Neural progenitor cell (in vitro differentiated cells): ENCODE measurements at regions not wholly inside any gene's neighbourhood (a gene's known extent, or its start where the extent isn't known, plus 50 kb on each side); places are given as distances from the start of the nearest gene placed in this dataset.

Source experiments
- DNase-seq: peaks from one replicate; pipeline ENCODE4 v3.0.0-alpha.2; 2016; ENCODE audit warnings: low spot score
- H2AFZ ChIP-seq: fragments of 200-600 bp; sonication (generic); replicated peaks from 2 replicates; pipeline ENCODE4 v1.6.1; 2016; ENCODE audit warnings: antibody characterized with exemption
- H3F3A ChIP-seq: fragments of 200-600 bp; sonication (generic); 2 replicates; pipeline ENCODE4 v1.6.1; 2016; ENCODE audit warnings: antibody characterized with exemption, low read depth
- H3K27ac ChIP-seq: fragments of 200-600 bp; sonication (generic); 2 replicates; pipeline ENCODE4 v1.5.1; 2016; ENCODE audit warnings: mild to moderate bottlenecking
- H3K27me3 ChIP-seq: fragments of 200-600 bp; sonication (generic); 2 replicates; pipeline ENCODE4 v1.6.1; 2016; ENCODE audit warnings: mild to moderate bottlenecking, moderate library complexity
- H3K36me3 ChIP-seq: fragments of 200-600 bp; sonication (generic); 2 replicates; pipeline ENCODE4 v1.5.1; 2016
- H3K4me1 ChIP-seq: fragments of 200-600 bp; sonication (generic); 2 replicates; pipeline ENCODE4 v1.6.1; 2016; ENCODE audit warnings: mixed run types
- H3K4me2 ChIP-seq: fragments of 200-600 bp; sonication (generic); 2 replicates; pipeline ENCODE4 v1.6.1; 2016
- H3K4me3 ChIP-seq: fragments of 200-600 bp; sonication (generic); 2 replicates; pipeline ENCODE4 v1.5.1; 2016
- H3K79me2 ChIP-seq: fragments of 200-600 bp; sonication (generic); 2 replicates; pipeline ENCODE4 v1.6.1; 2016; ENCODE audit warnings: low read depth
- H3K9ac ChIP-seq: fragments of 200-600 bp; sonication (generic); 2 replicates; pipeline ENCODE4 v1.6.1; 2016
- H3K9me3 ChIP-seq: fragments of 200-600 bp; sonication (generic); 2 replicates; pipeline ENCODE4 v1.5.1; 2016; ENCODE audit warnings: low read depth
- H4K20me1 ChIP-seq: fragments of 200-600 bp; sonication (generic); 2 replicates; pipeline ENCODE4 v1.6.1; 2016; ENCODE audit warnings: low read depth
- H3K27ac Mint-ChIP-seq: 3 replicates; pipeline ENCODE4 v1.8.0; 2021; ENCODE audit warnings: mixed read lengths
- H3K27me3 Mint-ChIP-seq: 2 replicates; pipeline ENCODE4 v1.8.0; 2022; ENCODE audit warnings: low read depth, mild to moderate bottlenecking, inconsistent platforms, moderate library complexity, mixed read lengths; ENCODE audit not compliant: insufficient read depth
- H3K36me3 Mint-ChIP-seq: 3 replicates; pipeline ENCODE4 v1.8.0; 2021; ENCODE audit warnings: mixed read lengths
- H3K4me1 Mint-ChIP-seq: 3 replicates; pipeline ENCODE4 v1.8.0; 2021; ENCODE audit warnings: mixed read lengths
- H3K4me3 Mint-ChIP-seq: 3 replicates; pipeline ENCODE4 v1.8.0; 2021; ENCODE audit warnings: mild to moderate bottlenecking, moderate library complexity, mixed read lengths
- H3K9me3 Mint-ChIP-seq: 3 replicates; pipeline ENCODE4 v1.8.0; 2020; ENCODE audit warnings: mixed read lengths
- EZH2 ChIP-seq: fragments of 200-600 bp; sonication (generic); IDR thresholded peaks from 2 replicates; pipeline ENCODE4 v1.6.1; 2017; ENCODE audit warnings: antibody characterized with exemption, mild to moderate bottlenecking, moderate library complexity
- EZH2phosphoT487 ChIP-seq: fragments of 200-600 bp; sonication (generic); IDR thresholded peaks from 2 replicates; pipeline ENCODE4 v1.6.1; 2017; ENCODE audit warnings: antibody characterized with exemption
- TF ChIP-seq, protein P1 (sequence below): fragments of 200-600 bp; sonication (generic); IDR thresholded peaks from 2 replicates; pipeline ENCODE4 v1.5.1; 2017; ENCODE audit warnings: antibody characterized with exemption, mild to moderate bottlenecking

DNA sequence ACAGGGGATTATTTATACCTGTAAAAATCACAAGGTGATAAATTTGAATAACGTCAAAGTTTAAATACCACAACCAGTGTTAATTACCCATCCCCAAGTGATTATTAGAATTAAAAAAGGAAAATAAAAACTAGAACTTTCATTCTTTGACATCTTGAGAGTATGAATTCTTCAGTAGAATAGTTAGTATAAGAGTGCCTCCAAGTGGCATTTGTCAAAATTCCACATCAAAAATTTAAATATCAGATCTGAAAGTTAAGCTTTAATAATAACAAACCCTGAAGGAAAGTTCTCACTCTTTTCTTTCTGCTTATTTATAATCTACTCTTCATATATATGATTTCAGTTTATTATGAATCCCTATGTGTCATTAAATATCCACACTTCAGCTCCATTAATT, 273.7 kb upstream of the KYNU start:
- H3K27me3 Mint-ChIP-seq: no peaks in the 10 kb centered on the region
- Histone ChIP-seq H3F3A (no peaks in the 10 kb centered on the region), H2AFZ (no peak overlapping the region), H4K20me1 (no peaks in the 10 kb centered on the region), H3K36me3 (no peaks in the 10 kb centered on the region), H3K27ac (no peak overlapping the region), H3K79me2 (no peaks in the 10 kb centered on the region), H3K9ac (no peak overlapping the region), H3K27me3 (no peaks in the 10 kb centered on the region), H3K9me3 (no peaks in the 10 kb centered on the region), H3K4me3 (no peak overlapping the region), H3K4me1 (no peaks in the 10 kb centered on the region), H3K4me2 (no peak overlapping the region)
- no peaks in the 10 kb centered on the region for H3K4me1 Mint-ChIP-seq
- H3K36me3 Mint-ChIP-seq: no peaks in the 10 kb centered on the region
- TF ChIP-seq EZH2: no peak
- TF ChIP-seq, protein P1, sequence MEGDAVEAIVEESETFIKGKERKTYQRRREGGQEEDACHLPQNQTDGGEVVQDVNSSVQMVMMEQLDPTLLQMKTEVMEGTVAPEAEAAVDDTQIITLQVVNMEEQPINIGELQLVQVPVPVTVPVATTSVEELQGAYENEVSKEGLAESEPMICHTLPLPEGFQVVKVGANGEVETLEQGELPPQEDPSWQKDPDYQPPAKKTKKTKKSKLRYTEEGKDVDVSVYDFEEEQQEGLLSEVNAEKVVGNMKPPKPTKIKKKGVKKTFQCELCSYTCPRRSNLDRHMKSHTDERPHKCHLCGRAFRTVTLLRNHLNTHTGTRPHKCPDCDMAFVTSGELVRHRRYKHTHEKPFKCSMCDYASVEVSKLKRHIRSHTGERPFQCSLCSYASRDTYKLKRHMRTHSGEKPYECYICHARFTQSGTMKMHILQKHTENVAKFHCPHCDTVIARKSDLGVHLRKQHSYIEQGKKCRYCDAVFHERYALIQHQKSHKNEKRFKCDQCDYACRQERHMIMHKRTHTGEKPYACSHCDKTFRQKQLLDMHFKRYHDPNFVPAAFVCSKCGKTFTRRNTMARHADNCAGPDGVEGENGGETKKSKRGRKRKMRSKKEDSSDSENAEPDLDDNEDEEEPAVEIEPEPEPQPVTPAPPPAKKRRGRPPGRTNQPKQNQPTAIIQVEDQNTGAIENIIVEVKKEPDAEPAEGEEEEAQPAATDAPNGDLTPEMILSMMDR: peak; percentile 35
- no peaks in the 10 kb centered on the region for H3K9me3 Mint-ChIP-seq
- H3K27ac Mint-ChIP-seq: no peak overlapping the region
- H3K4me3 Mint-ChIP-seq: no peak overlapping the region
- no peak for DNase-seq

DNA sequence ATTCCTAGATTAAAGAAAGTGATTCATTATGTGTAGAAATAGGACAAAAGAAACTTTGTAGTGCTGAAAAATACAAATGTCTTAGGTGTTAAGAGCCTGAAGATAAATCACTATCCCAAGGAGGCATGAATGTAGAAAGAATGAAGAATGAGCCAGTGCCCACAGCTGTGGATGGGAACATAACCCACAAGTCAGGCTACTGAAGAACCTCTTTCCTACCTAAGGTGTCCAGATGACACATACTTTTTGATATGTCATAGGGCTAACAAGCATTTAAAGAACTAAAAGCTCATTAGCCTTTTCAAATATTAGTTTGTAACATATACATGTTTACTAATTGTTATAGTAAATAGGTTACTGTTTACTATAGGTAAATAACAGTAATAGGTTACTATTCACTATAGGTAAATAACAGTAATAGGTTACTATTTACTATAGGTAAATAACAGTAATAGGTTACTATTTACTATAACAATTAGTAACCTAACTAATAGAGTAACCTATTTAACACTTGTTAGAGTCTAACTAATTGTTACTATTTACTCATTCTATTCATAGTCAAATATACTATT, 275.0 kb upstream of the KYNU start:
- H3K36me3 Mint-ChIP-seq: no peaks in the 10 kb centered on the region
- no peak overlapping the region for H3K4me3 ChIP-seq
- DNase-seq: no peak
- H3K27ac ChIP-seq: no peak overlapping the region
- H2AFZ ChIP-seq: no peak overlapping the region
- no peaks in the 10 kb centered on the region for H3F3A ChIP-seq
- H4K20me1 ChIP-seq: no peaks in the 10 kb centered on the region
- TF ChIP-seq, protein P1: no peak
- TF ChIP-seq EZH2 (no peak), EZH2phosphoT487 (no peak)
- no peak overlapping the region for H3K4me3 Mint-ChIP-seq
- H3K9ac ChIP-seq: no peak overlapping the region
- no peaks in the 10 kb centered on the region for H3K9me3 Mint-ChIP-seq
- H3K36me3 ChIP-seq: no peaks in the 10 kb centered on the region
- no peaks in the 10 kb centered on the region for H3K27me3 ChIP-seq
- no peaks in the 10 kb centered on the region for H3K4me1 ChIP-seq
- no peaks in the 10 kb centered on the region for H3K9me3 ChIP-seq
- H3K79me2 ChIP-seq: no peaks in the 10 kb centered on the region
- peaks cover 2% of the 10 kb centered on the region for H3K27me3 Mint-ChIP-seq
- no peaks in the 10 kb centered on the region for H3K4me1 Mint-ChIP-seq
- no peak overlapping the region for H3K27ac Mint-ChIP-seq
- no peak overlapping the region for H3K4me2 ChIP-seq

DNA sequence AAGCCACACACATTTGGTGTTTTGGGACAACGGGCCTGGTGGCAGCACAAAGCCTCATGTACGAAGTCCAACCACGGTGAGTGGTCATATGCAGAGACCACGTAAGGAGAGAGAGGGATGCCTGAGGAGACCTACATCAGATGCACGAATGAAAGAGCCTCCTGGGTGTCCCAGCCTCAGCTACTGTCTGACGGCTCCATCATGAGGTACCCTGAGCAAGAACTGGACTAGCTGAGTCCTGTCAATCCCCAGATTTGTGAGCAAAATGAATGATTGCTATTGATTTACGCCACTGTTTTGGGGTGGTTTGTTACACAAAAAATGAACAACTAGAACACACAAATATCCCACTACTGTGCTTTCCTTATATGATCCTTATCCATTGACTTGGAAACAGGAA, 275.7 kb upstream of the KYNU start:
- H3K9me3 Mint-ChIP-seq: no peaks in the 10 kb centered on the region
- H2AFZ ChIP-seq: peak overlapping the region; percentile 18
- no peaks in the 10 kb centered on the region for H3K4me1 Mint-ChIP-seq
- no peak overlapping the region for H3K27ac ChIP-seq
- H3F3A ChIP-seq: no peaks in the 10 kb centered on the region
- H3K9me3 ChIP-seq: no peaks in the 10 kb centered on the region
- H3K27ac Mint-ChIP-seq: no peak overlapping the region
- H3K36me3 Mint-ChIP-seq: no peaks in the 10 kb centered on the region
- no peak overlapping the region for H3K9ac ChIP-seq
- H3K79me2 ChIP-seq: no peaks in the 10 kb centered on the region
- H3K4me3 Mint-ChIP-seq: no peak overlapping the region
- TF ChIP-seq, protein P1: no peak
- TF ChIP-seq EZH2 (no peak), EZH2phosphoT487 (no peak)
- H3K4me1 ChIP-seq: no peaks in the 10 kb centered on the region
- H3K27me3 Mint-ChIP-seq: peaks cover 2% of the 10 kb centered on the region
- peak; percentile 4 for DNase-seq
- no peaks in the 10 kb centered on the region for H3K27me3 ChIP-seq
- H3K4me2 ChIP-seq: no peak overlapping the region
- no peaks in the 10 kb centered on the region for H3K36me3 ChIP-seq
- H3K4me3 ChIP-seq: no peak overlapping the region
- no peaks in the 10 kb centered on the region for H4K20me1 ChIP-seq
